GM10266 (cell line): ENCODE measurements at regions not wholly inside any gene's neighbourhood (a gene's known extent, or its start where the extent isn't known, plus 50 kb on each side); places are given as distances from the start of the nearest gene placed in this dataset.
"Not testable (repeated sequence)": the region's sequence is repeated elsewhere in the genome, so short reads cannot be mapped to it uniquely, and the experiment has no call there.

Experiments
- DNase-seq: peaks from one replicate; pipeline ENCODE4 v3.0.0; 2012; ENCODE audit errors: extremely low spot score
- CTCF ChIP-seq: IDR thresholded peaks from 2 replicates; pipeline ENCODE4 v1.5.1; 2012; ENCODE audit warnings: mild to moderate bottlenecking, low read depth; ENCODE audit not compliant: control insufficient read depth, insufficient read depth; ENCODE audit errors: missing control alignments

GRCh38 chr1:196063294-196063693, 544.9 kb downstream of the KCNT2 start:
- TF ChIP-seq CTCF = no peak
- DNase-seq = no peak

GRCh38 chr1:196060539-196060938, 547.7 kb downstream of the KCNT2 start:
- TF ChIP-seq CTCF = no peak
- no peak for DNase-seq

GRCh38 chr1:196059210-196059609, 549.0 kb downstream of the KCNT2 start:
- no peak for TF ChIP-seq CTCF
- DNase-seq = no peak

GRCh38 chr1:196056966-196057365, 551.3 kb downstream of the KCNT2 start:
- TF ChIP-seq CTCF = no peak
- no peak for DNase-seq

- DNase-seq = no peak
- TF ChIP-seq CTCF = no peak
These were observed 558.8 kb downstream of the KCNT2 start for GRCh38 chr1:196049407-196049806.

GRCh38 chr1:196043268-196043667, 565.0 kb downstream of the KCNT2 start:
- no peak for TF ChIP-seq CTCF
- no peak for DNase-seq

- no peak for DNase-seq
- TF ChIP-seq CTCF = no peak
These were observed 574.0 kb downstream of the KCNT2 start for GRCh38 chr1:196034080-196034706.

- DNase-seq = not testable (repeated sequence)
These were observed 576.9 kb downstream of the KCNT2 start for GRCh38 chr1:196031387-196031786.
